Spleen (tissue), 7 donors: ENCODE measurements at regions not wholly inside any gene's neighbourhood (a gene's known extent, or its start where the extent isn't known, plus 50 kb on each side); places are given as distances from the start of the nearest gene placed in this dataset.

ENCODE experiments used
- POLR2AphosphoS5 ChIP-seq, 3 donors: sonication (generic); formaldehyde crosslinking; IDR thresholded peaks; one replicate each; pipeline ENCODE4 v1.5.1; 2017; ENCODE audit warnings: antibody characterized with exemption in 3 of 3
- TF ChIP-seq, protein P1 (sequence below), 11 experiments: fragments of 200-600 bp in 7 of 11; fragments of 450-650 bp in 4 of 11; sonication (generic) in 4 of 11; IDR thresholded peaks in 8 of 11; conservative IDR thresholded peaks in 3 of 11; 1 replicate in 7 of 11; 2 replicates in 4 of 11; pipeline versions ENCODE4 v1.4.0 to v1.8.0; 2016 to 2021; ENCODE audit warnings: antibody characterized with exemption in 11 of 11, inconsistent platforms in 4 of 11, mild to moderate bottlenecking in 1 of 11
- donor health status: DM: no; HTN: no; CAD: no; lungs with moderate emphysema.
- donor health status: DM: no; HTN: no; CAD: no.
- donor health status: DM: no; HTN: no; CAD: no.

- TF ChIP-seq, protein P1, sequence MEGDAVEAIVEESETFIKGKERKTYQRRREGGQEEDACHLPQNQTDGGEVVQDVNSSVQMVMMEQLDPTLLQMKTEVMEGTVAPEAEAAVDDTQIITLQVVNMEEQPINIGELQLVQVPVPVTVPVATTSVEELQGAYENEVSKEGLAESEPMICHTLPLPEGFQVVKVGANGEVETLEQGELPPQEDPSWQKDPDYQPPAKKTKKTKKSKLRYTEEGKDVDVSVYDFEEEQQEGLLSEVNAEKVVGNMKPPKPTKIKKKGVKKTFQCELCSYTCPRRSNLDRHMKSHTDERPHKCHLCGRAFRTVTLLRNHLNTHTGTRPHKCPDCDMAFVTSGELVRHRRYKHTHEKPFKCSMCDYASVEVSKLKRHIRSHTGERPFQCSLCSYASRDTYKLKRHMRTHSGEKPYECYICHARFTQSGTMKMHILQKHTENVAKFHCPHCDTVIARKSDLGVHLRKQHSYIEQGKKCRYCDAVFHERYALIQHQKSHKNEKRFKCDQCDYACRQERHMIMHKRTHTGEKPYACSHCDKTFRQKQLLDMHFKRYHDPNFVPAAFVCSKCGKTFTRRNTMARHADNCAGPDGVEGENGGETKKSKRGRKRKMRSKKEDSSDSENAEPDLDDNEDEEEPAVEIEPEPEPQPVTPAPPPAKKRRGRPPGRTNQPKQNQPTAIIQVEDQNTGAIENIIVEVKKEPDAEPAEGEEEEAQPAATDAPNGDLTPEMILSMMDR (IDR thresholded peaks at IDR 0.05 in 8 of 11, conservative IDR thresholded peaks at IDR 0.05 in 3 of 11) = no peak
- TF ChIP-seq POLR2AphosphoS5 (IDR thresholded peaks at IDR 0.05) = no peak
Observed at GRCh38 chr11:24389575-24389974, 107.3 kb upstream of the LUZP2 start.
